Ovary (tissue), 3 donors: ENCODE measurements at regions not wholly inside any gene's neighbourhood (a gene's known extent, or its start where the extent isn't known, plus 50 kb on each side); places are given as distances from the start of the nearest gene placed in this dataset.

Experiments used
- EP300 ChIP-seq: sonication (generic); formaldehyde crosslinking; IDR thresholded peaks from one replicate; pipeline ENCODE4 v1.6.1; 2017; ENCODE audit warnings: antibody characterized with exemption
- POLR2A ChIP-seq: fragments of 450-650 bp; IDR thresholded peaks from one replicate; pipeline ENCODE4 v1.6.1; 2017; ENCODE audit warnings: antibody characterized with exemption, mild to moderate bottlenecking, moderate library complexity
- TF ChIP-seq, protein P1 (sequence below), 3 donors: fragments of 450-650 bp in 2 of 3; fragments of 200-600 bp in 1 of 3; IDR thresholded peaks; one replicate each; pipeline versions ENCODE4 v1.5.1 to v1.8.0; 2016 to 2022; ENCODE audit warnings: antibody characterized with exemption in 3 of 3, mild to moderate bottlenecking in 1 of 3
- donor health status: DM: no; HTN: no; CAD: no.

DNA sequence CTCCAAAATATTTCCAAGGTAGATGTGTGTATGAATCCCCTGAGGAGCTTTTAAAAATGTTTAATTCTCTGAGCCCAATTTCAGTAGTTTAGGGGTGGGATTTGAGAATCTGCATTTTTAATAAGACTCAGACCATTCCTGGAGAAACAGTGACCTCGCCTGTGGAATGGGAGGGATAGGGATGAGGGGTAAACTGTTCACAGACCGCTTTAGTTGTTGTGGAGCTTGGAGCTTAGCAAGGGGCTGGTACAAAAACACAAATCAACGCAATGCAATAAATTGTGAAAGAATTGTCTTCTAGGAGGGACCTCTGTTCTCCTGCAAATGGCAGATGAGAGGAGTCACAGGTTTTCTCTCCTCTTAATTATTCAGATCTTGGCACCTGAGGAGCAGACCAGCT is 239.3 kb upstream of the SULF2 start:
- TF ChIP-seq EP300 (no peak), POLR2A (no peak)
- TF ChIP-seq, protein P1, sequence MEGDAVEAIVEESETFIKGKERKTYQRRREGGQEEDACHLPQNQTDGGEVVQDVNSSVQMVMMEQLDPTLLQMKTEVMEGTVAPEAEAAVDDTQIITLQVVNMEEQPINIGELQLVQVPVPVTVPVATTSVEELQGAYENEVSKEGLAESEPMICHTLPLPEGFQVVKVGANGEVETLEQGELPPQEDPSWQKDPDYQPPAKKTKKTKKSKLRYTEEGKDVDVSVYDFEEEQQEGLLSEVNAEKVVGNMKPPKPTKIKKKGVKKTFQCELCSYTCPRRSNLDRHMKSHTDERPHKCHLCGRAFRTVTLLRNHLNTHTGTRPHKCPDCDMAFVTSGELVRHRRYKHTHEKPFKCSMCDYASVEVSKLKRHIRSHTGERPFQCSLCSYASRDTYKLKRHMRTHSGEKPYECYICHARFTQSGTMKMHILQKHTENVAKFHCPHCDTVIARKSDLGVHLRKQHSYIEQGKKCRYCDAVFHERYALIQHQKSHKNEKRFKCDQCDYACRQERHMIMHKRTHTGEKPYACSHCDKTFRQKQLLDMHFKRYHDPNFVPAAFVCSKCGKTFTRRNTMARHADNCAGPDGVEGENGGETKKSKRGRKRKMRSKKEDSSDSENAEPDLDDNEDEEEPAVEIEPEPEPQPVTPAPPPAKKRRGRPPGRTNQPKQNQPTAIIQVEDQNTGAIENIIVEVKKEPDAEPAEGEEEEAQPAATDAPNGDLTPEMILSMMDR (IDR thresholded peaks at IDR 0.05): no peak
